A549 (cell line): ENCODE measurements at regions not wholly inside any gene's neighbourhood (a gene's known extent, or its start where the extent isn't known, plus 50 kb on each side); places are given as distances from the start of the nearest gene placed in this dataset.

ENCODE experiments used
- ATAC-seq, 2 experiments: fragments of 200-7000 bp in 1 of 2; fragments of >200 bp in 1 of 2; cut with Nextera tagmentation in 1 of 2; cut with Tn5 transposase in 1 of 2; 3 replicates each; pipeline versions ENCODE4 v1.8.0 to v1.9.1; 2018 to 2020; ENCODE audit warnings: mild to moderate bottlenecking in 1 of 2, moderate library complexity in 1 of 2
- CTCF ChIA-PET: fragments of 300-600 bp; sonication (Branson Sonifier 250); formaldehyde crosslinking; extraction: SDS; loops from one replicate; lab custom pipeline; 2021; ENCODE audit warnings: antibody characterized with exemption, inconsistent platforms; lab: Yijun Ruan, JAX
- POLR2A ChIA-PET: fragments of 350-600 bp; formaldehyde crosslinking; extraction: SDS; loops from one replicate; lab custom pipeline; 2021; ENCODE audit warnings: antibody characterized with exemption, inconsistent platforms; lab: Yijun Ruan, JAX
- DNase-seq, 2 experiments: peaks; one replicate each; pipeline versions ENCODE4 v3.0.0 to v3.0.0-alpha.2; 2011 to 2016; ENCODE audit warnings: low read depth in 1 of 2, low spot score in 1 of 2
- FAIRE-seq: peaks from 2 replicates; lab custom pipeline; 2011; peaks lifted over from hg19 to GRCh38; lab: Jason Lieb, UNC
- H3K27ac ChIP-seq, 2 experiments: fragments of >200 bp; sonication (Bioruptor Twin); formaldehyde crosslinking; 3 replicates each; pipeline ENCODE4 v1.5.1; 2016 to 2017
- H3K4me1 ChIP-seq: fragments of >200 bp; sonication (Bioruptor Twin); formaldehyde crosslinking; 3 replicates; pipeline ENCODE4 v1.6.1; 2016
- H3K4me2 ChIP-seq: fragments of >200 bp; sonication (Bioruptor Twin); formaldehyde crosslinking; 3 replicates; pipeline ENCODE4 v1.6.1; 2016
- H3K4me3 ChIP-seq: fragments of >200 bp; sonication (Bioruptor Twin); formaldehyde crosslinking; 3 replicates; pipeline ENCODE4 v1.5.1; 2016
- H3K9me3 ChIP-seq: fragments of >200 bp; sonication (Bioruptor Twin); formaldehyde crosslinking; 3 replicates; pipeline ENCODE4 v1.6.1; 2016
- BCL3 ChIP-seq: fragments of >200 bp; sonication (Bioruptor Twin); formaldehyde crosslinking; IDR thresholded peaks from 3 replicates; pipeline ENCODE4 v1.6.1; 2016
- BHLHE40 ChIP-seq: IDR thresholded peaks from 2 replicates; pipeline ENCODE4 v1.6.1; 2012; ENCODE audit warnings: low read depth, low read length, inconsistent platforms
- CEBPB ChIP-seq, 2 experiments: fragments of >200 bp in 1 of 2; sonication (Bioruptor Twin) in 1 of 2; formaldehyde crosslinking in 1 of 2; IDR thresholded peaks; 2 replicates each; pipeline ENCODE4 v1.6.1; 2012 to 2016
- CHD4 ChIP-seq: fragments of 200-600 bp; sonication (generic); IDR thresholded peaks from 2 replicates; pipeline ENCODE4 v1.6.1; 2016; ENCODE audit warnings: antibody characterized with exemption, mild to moderate bottlenecking, borderline replicate concordance
- FOSL2 ChIP-seq, 2 experiments: fragments of 450-650 bp in 1 of 2; fragments of >200 bp in 1 of 2; sonication (Bioruptor Twin) in 1 of 2; formaldehyde crosslinking; IDR thresholded peaks; 2 replicates each; pipeline versions ENCODE4 v1.5.0 to v1.6.1; 2016 to 2020; ENCODE audit warnings: mild to moderate bottlenecking in 1 of 2, moderate library complexity in 1 of 2
- HDAC2 ChIP-seq: fragments of 200-600 bp; sonication (generic); IDR thresholded peaks from 2 replicates; pipeline ENCODE4 v1.6.1; 2016
- HES2 ChIP-seq: fragments of >200 bp; sonication (Bioruptor Twin); formaldehyde crosslinking; IDR thresholded peaks from 2 replicates; pipeline ENCODE4 v1.6.1; 2016
- HMGXB4 ChIP-seq: fragments of 250-450 bp; sonication (Bioruptor Pico); IDR thresholded peaks from 2 replicates; pipeline ENCODE4 v1.5.0; 2021; ENCODE audit warnings: mild to moderate bottlenecking, moderate library complexity, borderline replicate concordance
- HOXB5 ChIP-seq: fragments of 250-450 bp; sonication (Bioruptor Pico); IDR thresholded peaks from 2 replicates; pipeline ENCODE4 v1.5.0; 2020; ENCODE audit warnings: mild to moderate bottlenecking, moderate library complexity
- KDM1A ChIP-seq: fragments of 200-600 bp; sonication (generic); IDR thresholded peaks from 2 replicates; pipeline ENCODE4 v1.6.1; 2016; ENCODE audit warnings: low read depth, mild to moderate bottlenecking
- KDM5A ChIP-seq: fragments of 200-600 bp; sonication (generic); IDR thresholded peaks from 2 replicates; pipeline ENCODE4 v1.6.1; 2016; ENCODE audit warnings: antibody characterized with exemption, mild to moderate bottlenecking
- MAX ChIP-seq: IDR thresholded peaks from 2 replicates; pipeline ENCODE4 v1.6.1; 2012
- NR3C1 ChIP-seq: fragments of >200 bp; sonication (Bioruptor Twin); formaldehyde crosslinking; IDR thresholded peaks from 3 replicates; pipeline ENCODE4 v1.6.1; 2017
- POLR2A ChIP-seq: IDR thresholded peaks from 2 replicates; pipeline ENCODE4 v1.6.1; 2012; ENCODE audit warnings: mild to moderate bottlenecking, low read length
- POLR2AphosphoS2 ChIP-seq: conservative IDR thresholded peaks from 2 replicates; pipeline ENCODE4 v1.6.1; 2012; ENCODE audit warnings: low read length, improper control_type of control experiment, inconsistent platforms
- REST ChIP-seq: fragments of 200-600 bp; sonication (generic); IDR thresholded peaks from 2 replicates; pipeline ENCODE4 v1.6.1; 2016; ENCODE audit warnings: antibody characterized with exemption, mild to moderate bottlenecking, moderate library complexity
- RFX5 ChIP-seq: fragments of 450-650 bp; IDR thresholded peaks from 2 replicates; pipeline ENCODE4 v1.7.1; 2014; ENCODE audit warnings: antibody characterized with exemption, mild to moderate bottlenecking, moderate library complexity
- RNF2 ChIP-seq: fragments of 200-600 bp; sonication (generic); IDR thresholded peaks from 2 replicates; pipeline ENCODE4 v1.6.1; 2016; ENCODE audit warnings: low read depth, mild to moderate bottlenecking, antibody characterized with exemption, moderate library complexity, borderline replicate concordance
- TFCP2L1 ChIP-seq: fragments of 250-450 bp; sonication (Bioruptor Pico); IDR thresholded peaks from 2 replicates; pipeline ENCODE4 v1.5.0; 2021; ENCODE audit warnings: mild to moderate bottlenecking
- USF2 ChIP-seq: fragments of 450-650 bp; IDR thresholded peaks from 2 replicates; pipeline ENCODE4 v1.6.1; 2014; ENCODE audit warnings: antibody characterized with exemption
- ZSCAN20 ChIP-seq: fragments of 250-450 bp; sonication (Bioruptor Pico); IDR thresholded peaks from 2 replicates; pipeline ENCODE4 v1.8.0; 2022; ENCODE audit warnings: mild to moderate bottlenecking, moderate library complexity
- WGBS: methylation state at CpG from one replicate; pipeline ENCODE4 v1.1.6; 2017; ENCODE audit errors: missing lambda C conversion rate; 5-methylcytosine and 5-hydroxymethylcytosine counted together
- TF ChIP-seq, protein P1 (sequence below): fragments of >200 bp; sonication (Bioruptor Twin); formaldehyde crosslinking; IDR thresholded peaks from 3 replicates; pipeline ENCODE4 v1.5.1; 2016
- TF ChIP-seq, protein P2 (sequence below): fragments of 250-450 bp; sonication (Bioruptor Pico); IDR thresholded peaks from 2 replicates; pipeline ENCODE4 v1.5.0; 2020; ENCODE audit warnings: low read depth, mild to moderate bottlenecking, moderate library complexity

- POLR2A ChIA-PET = no interaction called here
- Histone ChIP-seq H3K4me3 (no peak overlapping the region), H3K27ac (no peak overlapping the region), H3K4me2 (no peak overlapping the region), H3K9me3 (no peaks in the 10 kb centered on the region), H3K4me1 (no peaks in the 10 kb centered on the region)
- no peak for TF ChIP-seq KDM5A
- no peak for TF ChIP-seq MAX
- TF ChIP-seq, protein P1, sequence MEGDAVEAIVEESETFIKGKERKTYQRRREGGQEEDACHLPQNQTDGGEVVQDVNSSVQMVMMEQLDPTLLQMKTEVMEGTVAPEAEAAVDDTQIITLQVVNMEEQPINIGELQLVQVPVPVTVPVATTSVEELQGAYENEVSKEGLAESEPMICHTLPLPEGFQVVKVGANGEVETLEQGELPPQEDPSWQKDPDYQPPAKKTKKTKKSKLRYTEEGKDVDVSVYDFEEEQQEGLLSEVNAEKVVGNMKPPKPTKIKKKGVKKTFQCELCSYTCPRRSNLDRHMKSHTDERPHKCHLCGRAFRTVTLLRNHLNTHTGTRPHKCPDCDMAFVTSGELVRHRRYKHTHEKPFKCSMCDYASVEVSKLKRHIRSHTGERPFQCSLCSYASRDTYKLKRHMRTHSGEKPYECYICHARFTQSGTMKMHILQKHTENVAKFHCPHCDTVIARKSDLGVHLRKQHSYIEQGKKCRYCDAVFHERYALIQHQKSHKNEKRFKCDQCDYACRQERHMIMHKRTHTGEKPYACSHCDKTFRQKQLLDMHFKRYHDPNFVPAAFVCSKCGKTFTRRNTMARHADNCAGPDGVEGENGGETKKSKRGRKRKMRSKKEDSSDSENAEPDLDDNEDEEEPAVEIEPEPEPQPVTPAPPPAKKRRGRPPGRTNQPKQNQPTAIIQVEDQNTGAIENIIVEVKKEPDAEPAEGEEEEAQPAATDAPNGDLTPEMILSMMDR = no peak
- TF ChIP-seq POLR2A = no peak
- TF ChIP-seq POLR2AphosphoS2 = no peak
- TF ChIP-seq CHD4 = no peak
- no peak for TF ChIP-seq CEBPB (IDR thresholded peaks at IDR 0.05)
- no peak for TF ChIP-seq FOSL2 (IDR thresholded peaks at IDR 0.05)
- no peak for TF ChIP-seq FOSL2 (CRISPR knock-in tag; IDR thresholded peaks at IDR 0.05)
- TF ChIP-seq, protein P2, sequence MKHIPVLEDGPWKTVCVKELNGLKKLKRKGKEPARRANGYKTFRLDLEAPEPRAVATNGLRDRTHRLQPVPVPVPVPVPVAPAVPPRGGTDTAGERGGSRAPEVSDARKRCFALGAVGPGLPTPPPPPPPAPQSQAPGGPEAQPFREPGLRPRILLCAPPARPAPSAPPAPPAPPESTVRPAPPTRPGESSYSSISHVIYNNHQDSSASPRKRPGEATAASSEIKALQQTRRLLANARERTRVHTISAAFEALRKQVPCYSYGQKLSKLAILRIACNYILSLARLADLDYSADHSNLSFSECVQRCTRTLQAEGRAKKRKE = no peak
- TF ChIP-seq USF2 = no peak
- no peak for TF ChIP-seq HDAC2
- TF ChIP-seq RNF2 = no peak
- TF ChIP-seq NR3C1 = no peak
- no peak for TF ChIP-seq REST
- FAIRE-seq (no peak), ATAC-seq (peak; percentile 44 to 56; a peak in 2 of 6 replicates), DNase-seq (peak in 1 of 2 experiments; percentile 6)
- WGBS = 27% methylated on average over 3 of the region's 3 CpGs
- CTCF ChIA-PET = interaction anchor here (1.4 kb wide), 1 partner anchor 11 kb away, joined by 3 read pairs; no protein-coding TSS in a partner anchor
Observed at GRCh38 chr1:88228114-88228513, 456.0 kb upstream of the PKN2 start.

- no peak for DNase-seq
- no peak for TF ChIP-seq BHLHE40
- no peak for TF ChIP-seq HES2
- TF ChIP-seq KDM1A = no peak
- TF ChIP-seq REST = no peak
- TF ChIP-seq CEBPB (IDR thresholded peaks at IDR 0.05) = no peak
- no peak for TF ChIP-seq ZSCAN20
- no peak for TF ChIP-seq HMGXB4 (CRISPR knock-in tag)
- TF ChIP-seq TFCP2L1 (CRISPR knock-in tag) = no peak
- no peak for TF ChIP-seq RFX5
- no peak for TF ChIP-seq BCL3
- TF ChIP-seq HOXB5 (CRISPR knock-in tag) = no peak
Observed at GRCh38 chr1:88230126-88230525, 453.9 kb upstream of the PKN2 start.

More at GRCh38 chr1:88230126-88230525, 453.9 kb upstream of the PKN2 start:
- no peaks in the 10 kb centered on the region for H3K9me3 ChIP-seq
- ATAC-seq = no peak
- ChIA-PET POLR2A (no interaction called here), CTCF (interaction anchor here (1.1 kb wide), 1 partner anchor 9 kb away, joined by 3 read pairs; no protein-coding TSS in a partner anchor)
- WGBS = 91% methylated on average over 3 of the region's 3 CpGs
- no peak overlapping the region for H3K4me2 ChIP-seq
- H3K4me1 ChIP-seq = no peaks in the 10 kb centered on the region
- no peak overlapping the region for H3K27ac ChIP-seq
- H3K4me3 ChIP-seq = no peak overlapping the region
- no peak for FAIRE-seq
